ENCODE measurements at regions not wholly inside any gene's neighbourhood (a gene's known extent, or its start where the extent isn't known, plus 50 kb on each side); places are given as distances from the start of the nearest gene placed in this dataset.
"Not testable (repeated sequence)": the region's sequence is repeated elsewhere in the genome, so short reads cannot be mapped to it uniquely, and the experiment has no call there.

GRCh38 chr4:131006388-131006787 lies 1910.4 kb downstream of the C4orf33 start:
- TF ChIP-seq, protein P1, sequence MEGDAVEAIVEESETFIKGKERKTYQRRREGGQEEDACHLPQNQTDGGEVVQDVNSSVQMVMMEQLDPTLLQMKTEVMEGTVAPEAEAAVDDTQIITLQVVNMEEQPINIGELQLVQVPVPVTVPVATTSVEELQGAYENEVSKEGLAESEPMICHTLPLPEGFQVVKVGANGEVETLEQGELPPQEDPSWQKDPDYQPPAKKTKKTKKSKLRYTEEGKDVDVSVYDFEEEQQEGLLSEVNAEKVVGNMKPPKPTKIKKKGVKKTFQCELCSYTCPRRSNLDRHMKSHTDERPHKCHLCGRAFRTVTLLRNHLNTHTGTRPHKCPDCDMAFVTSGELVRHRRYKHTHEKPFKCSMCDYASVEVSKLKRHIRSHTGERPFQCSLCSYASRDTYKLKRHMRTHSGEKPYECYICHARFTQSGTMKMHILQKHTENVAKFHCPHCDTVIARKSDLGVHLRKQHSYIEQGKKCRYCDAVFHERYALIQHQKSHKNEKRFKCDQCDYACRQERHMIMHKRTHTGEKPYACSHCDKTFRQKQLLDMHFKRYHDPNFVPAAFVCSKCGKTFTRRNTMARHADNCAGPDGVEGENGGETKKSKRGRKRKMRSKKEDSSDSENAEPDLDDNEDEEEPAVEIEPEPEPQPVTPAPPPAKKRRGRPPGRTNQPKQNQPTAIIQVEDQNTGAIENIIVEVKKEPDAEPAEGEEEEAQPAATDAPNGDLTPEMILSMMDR (IDR thresholded peaks at IDR 0.05) = no peak

DNA sequence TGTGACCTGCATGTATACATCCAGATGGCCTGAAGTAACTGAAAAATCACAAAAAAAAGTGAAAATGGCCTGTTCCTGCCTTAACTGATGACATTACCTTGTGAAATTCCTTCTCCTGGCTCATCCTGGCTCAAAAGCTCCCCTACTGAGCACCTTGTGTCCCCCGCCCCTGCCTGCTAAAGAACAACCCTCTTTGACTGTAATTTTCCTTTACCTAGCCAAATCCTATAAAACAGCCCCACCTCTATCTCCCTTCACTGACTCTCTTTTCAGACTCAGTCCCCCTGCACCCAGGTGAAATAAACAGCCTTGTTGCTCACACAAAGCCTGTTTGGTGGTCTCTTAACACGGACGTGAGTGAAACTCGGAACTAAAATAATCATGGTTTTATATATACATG lies 1916.0 kb downstream of the C4orf33 start:
- ATAC-seq (ENCODE audit: low FRiP score); DNase-seq (ENCODE audit: low spot score): not testable (repeated sequence)

More at GRCh38 chr4:131006388-131006787, 1910.4 kb downstream of the C4orf33 start:
- DNase-seq (ENCODE audit: low spot score) (no peak), ATAC-seq (ENCODE audit: low FRiP score) (no peak)

GRCh38 chr4:131013226-131013625 lies 1917.3 kb downstream of the C4orf33 start:
- no peak for DNase-seq (ENCODE audit: low spot score)
- no peak for ATAC-seq (ENCODE audit: low FRiP score)
- TF ChIP-seq, protein P1 (IDR thresholded peaks at IDR 0.05) = no peak

- DNase-seq (ENCODE audit: low spot score) (no peak), ATAC-seq (ENCODE audit: low FRiP score) (no peak)
- TF ChIP-seq, protein P1 (IDR thresholded peaks at IDR 0.05) = no peak
Measured at GRCh38 chr4:131026771-131027170, 1930.8 kb downstream of the C4orf33 start.

DNA sequence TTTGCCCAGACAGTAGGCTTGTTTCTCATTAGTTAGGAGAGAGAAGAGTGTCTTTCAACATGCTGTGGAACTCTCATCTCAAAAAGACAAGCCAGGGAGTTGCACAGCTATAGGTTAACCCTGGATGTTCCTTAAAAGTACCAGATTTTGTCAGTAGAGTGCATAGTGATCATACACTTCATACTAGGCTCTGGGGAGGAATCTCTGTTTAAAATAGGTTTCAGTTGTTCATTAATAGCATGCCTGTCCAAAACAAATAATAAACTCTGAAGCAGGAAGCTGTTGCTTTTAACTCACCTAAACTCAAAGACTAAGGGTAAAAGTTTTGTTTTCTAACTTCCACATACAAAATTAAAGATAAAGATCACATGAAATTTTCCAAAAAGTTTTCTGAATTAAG lies 1948.4 kb downstream of the C4orf33 start:
- no peak for ATAC-seq (ENCODE audit: low FRiP score)
- TF ChIP-seq, protein P1 (IDR thresholded peaks at IDR 0.05) = no peak
- no peak for DNase-seq (ENCODE audit: low spot score)

GRCh38 chr4:131046821-131047220 lies 1950.9 kb downstream of the C4orf33 start:
- no peak for ATAC-seq (ENCODE audit: low FRiP score)
- DNase-seq (ENCODE audit: low spot score) = no peak
- TF ChIP-seq, protein P1 (IDR thresholded peaks at IDR 0.05) = no peak

GRCh38 chr4:131052646-131053045 lies 1956.7 kb downstream of the C4orf33 start:
- TF ChIP-seq, protein P1 (IDR thresholded peaks at IDR 0.05) = no peak
- ATAC-seq (ENCODE audit: low FRiP score) (no peak), DNase-seq (ENCODE audit: low spot score) (no peak)

All from omental fat pad (tissue), 3 donors.